Ishikawa (cell line): ENCODE measurements at regions not wholly inside any gene's neighbourhood (a gene's known extent, or its start where the extent isn't known, plus 50 kb on each side); places are given as distances from the start of the nearest gene placed in this dataset.

Source experiments
- CEBPB ChIP-seq: IDR thresholded peaks from 2 replicates; pipeline ENCODE4 v1.6.1; 2012
- CREB1 ChIP-seq: IDR thresholded peaks from 2 replicates; pipeline ENCODE4 v1.6.1; 2012; ENCODE audit warnings: low read depth
- EGR1 ChIP-seq: IDR thresholded peaks from 2 replicates; pipeline ENCODE4 v1.6.1; 2012
- EP300 ChIP-seq: IDR thresholded peaks from 2 replicates; pipeline ENCODE4 v1.6.1; 2012; ENCODE audit warnings: borderline replicate concordance
- FOXM1 ChIP-seq: IDR thresholded peaks from 2 replicates; pipeline ENCODE4 v1.6.1; 2012; ENCODE audit warnings: low read depth, borderline replicate concordance
- MAX ChIP-seq: IDR thresholded peaks from 2 replicates; pipeline ENCODE4 v1.6.1; 2012
- NFIC ChIP-seq: IDR thresholded peaks from 2 replicates; pipeline ENCODE4 v1.6.1; 2012
- RAD21 ChIP-seq: IDR thresholded peaks from 2 replicates; pipeline ENCODE4 v1.6.1; 2012; ENCODE audit warnings: low read depth
- REST ChIP-seq: IDR thresholded peaks from 2 replicates; pipeline ENCODE4 v1.6.1; 2012; ENCODE audit warnings: low read depth, mild to moderate bottlenecking
- TAF1 ChIP-seq: IDR thresholded peaks from 2 replicates; pipeline ENCODE4 v1.6.1; 2012; ENCODE audit warnings: low read depth, mild to moderate bottlenecking
- TCF12 ChIP-seq: IDR thresholded peaks from 2 replicates; pipeline ENCODE4 v1.6.1; 2012; ENCODE audit warnings: low read depth
- TEAD4 ChIP-seq: IDR thresholded peaks from 2 replicates; pipeline ENCODE4 v1.6.1; 2012
- USF1 ChIP-seq: IDR thresholded peaks from 2 replicates; pipeline ENCODE4 v1.6.1; 2012
- YY1 ChIP-seq: IDR thresholded peaks from 2 replicates; pipeline ENCODE4 v1.6.1; 2012; ENCODE audit warnings: low read depth
- ZBTB7A ChIP-seq: IDR thresholded peaks from 2 replicates; pipeline ENCODE4 v1.6.1; 2012; ENCODE audit warnings: low read depth

- TF ChIP-seq ZBTB7A = no peak
- no peak for TF ChIP-seq USF1
- no peak for TF ChIP-seq TCF12
- TF ChIP-seq YY1 = no peak
- no peak for TF ChIP-seq MAX
- TF ChIP-seq RAD21 = no peak
- TF ChIP-seq EGR1 = no peak
- TF ChIP-seq NFIC = no peak
- no peak for TF ChIP-seq REST
- TF ChIP-seq CEBPB = no peak
- TF ChIP-seq TAF1 = no peak
- TF ChIP-seq EP300 = no peak
- TF ChIP-seq CREB1 = no peak
- TF ChIP-seq TEAD4 = no peak
- TF ChIP-seq FOXM1 = no peak
These were observed 179.2 kb upstream of the HCCS start for GRCh38 chrX:10931976-10932375.

- no peak for TF ChIP-seq YY1
- no peak for TF ChIP-seq TCF12
- no peak for TF ChIP-seq REST
- TF ChIP-seq FOXM1 = no peak
- TF ChIP-seq RAD21 = no peak
- TF ChIP-seq NFIC = no peak
- TF ChIP-seq MAX = no peak
- TF ChIP-seq EGR1 = no peak
- no peak for TF ChIP-seq TAF1
- TF ChIP-seq EP300 = no peak
- no peak for TF ChIP-seq TEAD4
- TF ChIP-seq CEBPB = no peak
- no peak for TF ChIP-seq CREB1
- no peak for TF ChIP-seq USF1
- TF ChIP-seq ZBTB7A = no peak
These were observed 178.2 kb upstream of the HCCS start for GRCh38 chrX:10932842-10933440.

GRCh38 chrX:10935501-10935900, 175.6 kb upstream of the HCCS start:
- TF ChIP-seq REST (no peak), YY1 (no peak), CEBPB (no peak), ZBTB7A (no peak), TAF1 (no peak), MAX (no peak), USF1 (no peak), CREB1 (no peak), TEAD4 (no peak), RAD21 (no peak), FOXM1 (no peak), TCF12 (no peak), EP300 (no peak)

GRCh38 chrX:10936976-10937375, 174.2 kb upstream of the HCCS start:
- TF ChIP-seq EGR1 (no peak), MAX (no peak), TCF12 (no peak), ZBTB7A (no peak), CEBPB (no peak), REST (no peak), CREB1 (no peak), YY1 (no peak), NFIC (no peak), RAD21 (no peak), TAF1 (no peak), EP300 (no peak), TEAD4 (no peak), FOXM1 (no peak), USF1 (no peak)
